ENCODE measurements at regions not wholly inside any gene's neighbourhood (a gene's known extent, or its start where the extent isn't known, plus 50 kb on each side); places are given as distances from the start of the nearest gene placed in this dataset.

GRCh38 chr1:14500041-14500440, 98.4 kb upstream of the KAZN start:
- ATAC-seq (no peak), DNase-seq (no peak)
- no peak overlapping the region for H3K27ac Mint-ChIP-seq
- no peaks in the 10 kb centered on the region for H3K36me3 Mint-ChIP-seq
- no peak overlapping the region for H3K4me3 Mint-ChIP-seq
- no peaks in the 10 kb centered on the region for H3K9me3 Mint-ChIP-seq
- H3K4me1 Mint-ChIP-seq = no peaks in the 10 kb centered on the region
- POLR2A ChIA-PET = no interaction called here
- peaks cover 7 to 34% (median 20%) of the 10 kb centered on the region in 5 donors for H3K27me3 Mint-ChIP-seq

- H3K27ac Mint-ChIP-seq = no peak overlapping the region
Observed at GRCh38 chr1:14500912-14501311, 97.6 kb upstream of the KAZN start.

GRCh38 chr1:14504517-14504916, 94.0 kb upstream of the KAZN start:
- H3K27me3 Mint-ChIP-seq = peaks cover 0 to 8% (median 4%) of the 10 kb centered on the region in 5 donors
- H3K4me3 Mint-ChIP-seq = no peak overlapping the region
- no peaks in the 10 kb centered on the region for H3K36me3 Mint-ChIP-seq
- H3K4me1 Mint-ChIP-seq = no peaks in the 10 kb centered on the region
- no peak for DNase-seq
- H3K9me3 Mint-ChIP-seq = no peaks in the 10 kb centered on the region
- H3K27ac Mint-ChIP-seq = no peak overlapping the region
- POLR2A ChIA-PET = no interaction called here
- no peak for ATAC-seq

More at GRCh38 chr1:14500912-14501311, 97.6 kb upstream of the KAZN start:
- H3K9me3 Mint-ChIP-seq = no peaks in the 10 kb centered on the region
- no peak for DNase-seq
- H3K27me3 Mint-ChIP-seq = peaks cover 6 to 25% (median 15%) of the 10 kb centered on the region in 5 donors
- POLR2A ChIA-PET = no interaction called here
- no peak overlapping the region for H3K4me3 Mint-ChIP-seq
- H3K4me1 Mint-ChIP-seq = no peaks in the 10 kb centered on the region
- no peak for ATAC-seq
- H3K36me3 Mint-ChIP-seq = no peaks in the 10 kb centered on the region

- Mint-ChIP-seq H3K27ac (no peak overlapping the region), H3K9me3 (no peaks in the 10 kb centered on the region), H3K27me3 (peaks cover 0 to 7% (median 3%) of the 10 kb centered on the region in 5 donors), H3K36me3 (no peaks in the 10 kb centered on the region), H3K4me1 (no peaks in the 10 kb centered on the region), H3K4me3 (no peak overlapping the region)
- ATAC-seq (no peak), DNase-seq (no peak)
- POLR2A ChIA-PET = no interaction called here
Observed at GRCh38 chr1:14506471-14507255, 91.8 kb upstream of the KAZN start.

- Mint-ChIP-seq H3K9me3 (no peaks in the 10 kb centered on the region), H3K36me3 (no peaks in the 10 kb centered on the region), H3K4me1 (no peaks in the 10 kb centered on the region), H3K4me3 (no peak overlapping the region), H3K27ac (no peak overlapping the region), H3K27me3 (peaks cover 0 to 7% (median 3%) of the 10 kb centered on the region in 5 donors)
- ATAC-seq = no peak
- POLR2A ChIA-PET = no interaction called here
- no peak for DNase-seq
Observed at GRCh38 chr1:14507262-14507661, 91.2 kb upstream of the KAZN start.

GRCh38 chr1:14508613-14509012, 89.9 kb upstream of the KAZN start:
- Mint-ChIP-seq H3K4me3 (no peak overlapping the region), H3K4me1 (no peaks in the 10 kb centered on the region), H3K27ac (no peak overlapping the region), H3K36me3 (no peaks in the 10 kb centered on the region), H3K9me3 (no peaks in the 10 kb centered on the region), H3K27me3 (peaks cover 4 to 7% (median 6%) of the 10 kb centered on the region in 5 donors)
- DNase-seq (no peak), ATAC-seq (no peak)
- POLR2A ChIA-PET = no interaction called here

GRCh38 chr1:14511166-14511680, 87.3 kb upstream of the KAZN start:
- H3K27ac Mint-ChIP-seq = no peak overlapping the region
- POLR2A ChIA-PET = interaction anchor here (0.5 kb wide), 1 partner anchor 1153 kb away, joined by 3 read pairs; no protein-coding TSS in a partner anchor

GRCh38 chr1:14511796-14512585, 86.5 kb upstream of the KAZN start:
- no peak overlapping the region for H3K4me3 Mint-ChIP-seq
- peaks cover 2 to 10% (median 7%) of the 10 kb centered on the region in 5 donors for H3K27me3 Mint-ChIP-seq
- H3K36me3 Mint-ChIP-seq = no peaks in the 10 kb centered on the region
- POLR2A ChIA-PET = interaction anchor here (0.5 kb wide), 1 partner anchor 1152 kb away, joined by 3 read pairs; no protein-coding TSS in a partner anchor
- H3K27ac Mint-ChIP-seq = no peak overlapping the region
- DNase-seq = no peak
- H3K9me3 Mint-ChIP-seq = no peaks in the 10 kb centered on the region
- no peaks in the 10 kb centered on the region for H3K4me1 Mint-ChIP-seq
- no peak for ATAC-seq

More at GRCh38 chr1:14511166-14511680, 87.3 kb upstream of the KAZN start:
- ATAC-seq = no peak
- Mint-ChIP-seq H3K9me3 (no peaks in the 10 kb centered on the region), H3K27me3 (peaks cover 2 to 10% (median 7%) of the 10 kb centered on the region in 5 donors), H3K4me3 (no peak overlapping the region), H3K4me1 (no peaks in the 10 kb centered on the region), H3K36me3 (no peaks in the 10 kb centered on the region)
- no peak for DNase-seq

- no peaks in the 10 kb centered on the region for H3K9me3 Mint-ChIP-seq
- DNase-seq = no peak
- H3K4me1 Mint-ChIP-seq = no peaks in the 10 kb centered on the region
- no peak for ATAC-seq
- no peaks in the 10 kb centered on the region for H3K36me3 Mint-ChIP-seq
- no peak overlapping the region for H3K27ac Mint-ChIP-seq
- H3K27me3 Mint-ChIP-seq = peaks cover 2 to 10% (median 7%) of the 10 kb centered on the region in 5 donors
- POLR2A ChIA-PET = no interaction called here
- no peak overlapping the region for H3K4me3 Mint-ChIP-seq
Observed at GRCh38 chr1:14513111-14513510, 85.4 kb upstream of the KAZN start.

GRCh38 chr1:14514739-14515138, 83.7 kb upstream of the KAZN start:
- Mint-ChIP-seq H3K4me1 (no peaks in the 10 kb centered on the region), H3K9me3 (no peaks in the 10 kb centered on the region), H3K27me3 (peaks cover 1 to 16% (median 7%) of the 10 kb centered on the region in 5 donors), H3K4me3 (no peak overlapping the region), H3K27ac (no peak overlapping the region), H3K36me3 (no peaks in the 10 kb centered on the region)
- POLR2A ChIA-PET = no interaction called here
- no peak for ATAC-seq
- no peak for DNase-seq

GRCh38 chr1:14516974-14517840, 81.3 kb upstream of the KAZN start:
- no peaks in the 10 kb centered on the region for H3K4me1 Mint-ChIP-seq
- peaks cover 4 to 17% (median 6%) of the 10 kb centered on the region in 5 donors for H3K27me3 Mint-ChIP-seq
- no peaks in the 10 kb centered on the region for H3K36me3 Mint-ChIP-seq
- no peak overlapping the region for H3K4me3 Mint-ChIP-seq
- ATAC-seq (no peak), DNase-seq (no peak)
- H3K9me3 Mint-ChIP-seq = no peaks in the 10 kb centered on the region
- H3K27ac Mint-ChIP-seq = no peak overlapping the region
- POLR2A ChIA-PET = no interaction called here

- Mint-ChIP-seq H3K4me1 (no peaks in the 10 kb centered on the region), H3K27ac (no peak overlapping the region), H3K4me3 (no peak overlapping the region), H3K27me3 (peaks cover 4 to 17% (median 6%) of the 10 kb centered on the region in 5 donors), H3K36me3 (no peaks in the 10 kb centered on the region), H3K9me3 (no peaks in the 10 kb centered on the region)
- POLR2A ChIA-PET = no interaction called here
- ATAC-seq = no peak
- DNase-seq = no peak
Observed at GRCh38 chr1:14517841-14518180, 80.7 kb upstream of the KAZN start.

Measured in naive thymus-derived CD8-positive, alpha-beta T cell (primary cell).